Fibroblast of lung (primary cell): ENCODE measurements at regions not wholly inside any gene's neighbourhood (a gene's known extent, or its start where the extent isn't known, plus 50 kb on each side); places are given as distances from the start of the nearest gene placed in this dataset.
A peak's percentile ranks its signal among the peaks of the same experiment; 100 is the strongest.

Experiments used
- DNase-seq, 2 donors: peaks; one replicate each; pipeline versions ENCODE4 v3.0.0 to v3.0.0-alpha.2; 2010; ENCODE audit warnings: low read depth in 2 of 2
- H2AFZ ChIP-seq: 2 replicates; pipeline ENCODE4 v1.5.1; 2012; ENCODE audit warnings: low read length, control low read depth, inconsistent platforms
- H3K27ac ChIP-seq: 2 replicates; pipeline ENCODE4 v1.5.1; 2011; ENCODE audit warnings: low read length, control low read depth; ENCODE audit not compliant: insufficient read depth
- H3K27me3 ChIP-seq: 2 replicates; pipeline ENCODE4 v1.5.1; 2011; ENCODE audit warnings: mild to moderate bottlenecking, low read length; ENCODE audit not compliant: control insufficient read depth, insufficient read depth
- H3K36me3 ChIP-seq: 2 replicates; pipeline ENCODE4 v1.5.1; 2011; ENCODE audit warnings: low read length; ENCODE audit not compliant: control insufficient read depth, insufficient read depth
- H3K4me1 ChIP-seq: 2 replicates; pipeline ENCODE4 v1.5.1; 2011; ENCODE audit warnings: low read length; ENCODE audit not compliant: control insufficient read depth, insufficient read depth; ENCODE audit errors: extremely low read depth
- H3K4me2 ChIP-seq: 2 replicates; pipeline ENCODE4 v1.5.1; 2011; ENCODE audit warnings: low read length, control low read depth; ENCODE audit not compliant: insufficient read depth; ENCODE audit errors: extremely low read depth
- H3K4me3 ChIP-seq, 4 experiments: fragments of 200-600 bp in 1 of 4; sonication (generic) in 1 of 4; replicated peaks in 1 of 4; 2 replicates each; pipeline ENCODE4 v1.5.1; 2011 to 2016; ENCODE audit warnings: low read length in 4 of 4, low read depth in 3 of 4, mild to moderate bottlenecking in 3 of 4, control low read depth in 2 of 4, inconsistent platforms in 1 of 4, mixed read lengths in 1 of 4; ENCODE audit not compliant: insufficient read depth in 1 of 4; ENCODE audit errors: control extremely low read depth in 1 of 4
- H3K79me2 ChIP-seq: 2 replicates; pipeline ENCODE4 v1.5.1; 2012; ENCODE audit warnings: mild to moderate bottlenecking, low read length, inconsistent platforms; ENCODE audit not compliant: control insufficient read depth, insufficient read depth
- H3K9ac ChIP-seq: 2 replicates; pipeline ENCODE4 v1.5.1; 2011; ENCODE audit warnings: mild to moderate bottlenecking, low read length, control low read depth; ENCODE audit not compliant: insufficient read depth
- H3K9me3 ChIP-seq: 2 replicates; pipeline ENCODE4 v1.5.1; 2012; ENCODE audit warnings: low read depth, low read length; ENCODE audit not compliant: control insufficient read depth, insufficient read depth
- H4K20me1 ChIP-seq: 2 replicates; pipeline ENCODE4 v1.5.1; 2011; ENCODE audit warnings: low read length; ENCODE audit not compliant: control insufficient read depth, insufficient read depth; ENCODE audit errors: extremely low read depth
- EZH2 ChIP-seq: IDR thresholded peaks from 2 replicates; pipeline ENCODE4 v1.5.1; 2012; ENCODE audit warnings: low read length, control low read depth, mild to moderate bottlenecking; ENCODE audit errors: missing control alignments
- TF ChIP-seq, protein P1 (sequence below), 2 donors: IDR thresholded peaks in 1 of 2; conservative IDR thresholded peaks in 1 of 2; 1 replicate in 1 of 2; 2 replicates in 1 of 2; pipeline ENCODE4 v1.5.1; 2011 to 2012; ENCODE audit warnings: low read length in 2 of 2, control low read depth in 1 of 2, inconsistent platforms in 1 of 2, low read depth in 1 of 2, mild to moderate bottlenecking in 1 of 2

DNA sequence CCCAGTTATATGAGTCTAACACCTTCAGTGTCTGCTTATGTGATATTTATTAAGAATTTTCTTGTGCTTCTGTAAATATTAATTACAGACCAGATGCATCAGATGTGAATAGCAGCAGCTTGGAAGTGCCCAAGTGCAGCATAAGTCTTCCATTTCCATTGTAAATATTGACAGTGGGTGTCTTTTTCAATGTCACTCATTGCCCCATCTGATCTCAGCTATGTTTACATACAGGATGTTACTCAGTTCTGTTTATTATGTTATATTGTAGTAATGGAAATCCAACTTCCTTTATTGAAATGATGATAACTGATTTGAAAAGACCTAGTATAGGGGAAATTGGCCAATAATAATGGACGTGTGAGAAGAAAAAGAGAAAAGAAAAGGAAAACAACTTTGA is 296.7 kb downstream of the SAMD5 start:
- no peak for TF ChIP-seq EZH2
- TF ChIP-seq, protein P1, sequence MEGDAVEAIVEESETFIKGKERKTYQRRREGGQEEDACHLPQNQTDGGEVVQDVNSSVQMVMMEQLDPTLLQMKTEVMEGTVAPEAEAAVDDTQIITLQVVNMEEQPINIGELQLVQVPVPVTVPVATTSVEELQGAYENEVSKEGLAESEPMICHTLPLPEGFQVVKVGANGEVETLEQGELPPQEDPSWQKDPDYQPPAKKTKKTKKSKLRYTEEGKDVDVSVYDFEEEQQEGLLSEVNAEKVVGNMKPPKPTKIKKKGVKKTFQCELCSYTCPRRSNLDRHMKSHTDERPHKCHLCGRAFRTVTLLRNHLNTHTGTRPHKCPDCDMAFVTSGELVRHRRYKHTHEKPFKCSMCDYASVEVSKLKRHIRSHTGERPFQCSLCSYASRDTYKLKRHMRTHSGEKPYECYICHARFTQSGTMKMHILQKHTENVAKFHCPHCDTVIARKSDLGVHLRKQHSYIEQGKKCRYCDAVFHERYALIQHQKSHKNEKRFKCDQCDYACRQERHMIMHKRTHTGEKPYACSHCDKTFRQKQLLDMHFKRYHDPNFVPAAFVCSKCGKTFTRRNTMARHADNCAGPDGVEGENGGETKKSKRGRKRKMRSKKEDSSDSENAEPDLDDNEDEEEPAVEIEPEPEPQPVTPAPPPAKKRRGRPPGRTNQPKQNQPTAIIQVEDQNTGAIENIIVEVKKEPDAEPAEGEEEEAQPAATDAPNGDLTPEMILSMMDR (conservative IDR thresholded peaks at IDR 0.05 in 1 of 2, IDR thresholded peaks at IDR 0.05 in 1 of 2; ENCODE audit: low read depth in 1 of 2, low read length in 2 of 2), result no peak
- Histone ChIP-seq H3K27ac (no peak overlapping the region), H3K27me3 (no peaks in the 10 kb centered on the region), H3K36me3 (no peaks in the 10 kb centered on the region), H3K9me3 (no peaks in the 10 kb centered on the region), H3K4me1 (no peaks in the 10 kb centered on the region), H3K79me2 (no peaks in the 10 kb centered on the region), H3K9ac (no peak overlapping the region), H3K4me3 (no peak overlapping the region), H3K4me2 (no peak overlapping the region), H4K20me1 (no peaks in the 10 kb centered on the region), H2AFZ (no peak overlapping the region)
- no peak for DNase-seq

DNA sequence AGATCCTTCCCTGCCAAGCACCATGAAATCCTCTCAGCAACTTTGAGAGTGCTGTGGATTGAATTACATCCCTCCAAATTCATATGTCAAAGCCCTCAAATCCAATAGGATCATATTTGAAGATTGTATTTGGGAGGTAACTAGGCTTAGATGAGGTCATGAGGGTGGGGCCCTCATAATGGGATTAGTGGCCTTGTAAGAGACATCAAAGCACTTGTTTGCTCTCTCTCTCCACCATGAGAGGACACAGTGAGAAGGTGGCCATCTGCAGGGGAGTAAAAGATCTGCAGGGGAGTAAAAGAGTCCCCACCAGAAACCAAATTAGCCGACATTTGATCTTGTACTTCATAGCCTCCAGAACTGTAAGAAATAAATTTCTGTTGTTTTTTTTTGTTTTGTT is 298.2 kb downstream of the SAMD5 start:
- TF ChIP-seq, protein P1 (conservative IDR thresholded peaks at IDR 0.05 in 1 of 2, IDR thresholded peaks at IDR 0.05 in 1 of 2; ENCODE audit: low read depth in 1 of 2, low read length in 2 of 2), result no peak
- no peak for TF ChIP-seq EZH2
- no peak for DNase-seq
- Histone ChIP-seq H3K4me1 (no peaks in the 10 kb centered on the region), H2AFZ (no peak overlapping the region), H3K36me3 (no peaks in the 10 kb centered on the region), H3K27ac (no peak overlapping the region), H3K9me3 (no peaks in the 10 kb centered on the region), H3K4me3 (no peak overlapping the region), H3K79me2 (no peaks in the 10 kb centered on the region), H3K9ac (no peak overlapping the region), H3K27me3 (no peaks in the 10 kb centered on the region), H4K20me1 (no peaks in the 10 kb centered on the region), H3K4me2 (no peak overlapping the region)

DNA sequence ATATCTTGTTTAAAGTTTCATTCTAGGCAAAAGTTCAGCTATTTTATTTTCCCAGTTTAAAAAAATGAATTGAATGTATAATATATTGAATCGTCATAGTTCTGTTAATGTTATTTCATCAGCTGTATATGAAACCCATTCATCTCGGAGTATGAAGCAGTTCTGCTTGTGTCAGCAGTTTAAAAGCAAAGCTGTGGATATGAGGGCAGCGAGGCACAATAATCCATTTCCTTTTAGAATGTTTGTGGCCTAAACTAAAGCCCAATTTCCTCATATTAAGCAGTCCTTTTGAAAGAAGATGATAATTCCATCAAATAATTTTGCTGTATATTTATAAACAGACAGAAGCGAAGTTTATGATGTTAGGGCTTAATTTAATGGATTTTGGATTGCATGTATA is 300.1 kb downstream of the SAMD5 start:
- Histone ChIP-seq H3K27ac (no peak overlapping the region), H3K4me3 (no peak overlapping the region), H3K4me1 (no peaks in the 10 kb centered on the region), H3K9ac (no peak overlapping the region), H3K4me2 (no peak overlapping the region), H3K79me2 (no peaks in the 10 kb centered on the region), H2AFZ (no peak overlapping the region), H3K9me3 (no peaks in the 10 kb centered on the region), H3K27me3 (no peaks in the 10 kb centered on the region), H4K20me1 (no peaks in the 10 kb centered on the region), H3K36me3 (no peaks in the 10 kb centered on the region)
- no peak for TF ChIP-seq EZH2
- DNase-seq, result peak in 1 of 2 donors; percentile 63
